Right cardiac atrium (tissue), 5 donors: ENCODE measurements at regions not wholly inside any gene's neighbourhood (a gene's known extent, or its start where the extent isn't known, plus 50 kb on each side); places are given as distances from the start of the nearest gene placed in this dataset.
"Not testable (repeated sequence)": the region's sequence is repeated elsewhere in the genome, so short reads cannot be mapped to it uniquely, and the experiment has no call there.

Source experiments
- ATAC-seq, 2 donors: fragments of 200-7000 bp; cut with Tn5 transposase; one replicate each; pipeline versions ENCODE4 v1.8.0 to v1.9.1; 2020; ENCODE audit warnings: moderate library complexity in 2 of 2, mild to moderate bottlenecking in 1 of 2
- DNase-seq, 3 donors: peaks; one replicate each; pipeline ENCODE4 v3.0.0-alpha.2; 2020
- H3K27ac ChIP-seq: one replicate; pipeline ENCODE4 v1.5.1; 2013; ENCODE audit warnings: mild to moderate bottlenecking, low read length, control low read depth, moderate library complexity
- H3K27me3 ChIP-seq: one replicate; pipeline ENCODE4 v1.6.1; 2013; ENCODE audit not compliant: control insufficient read depth, insufficient read depth
- H3K4me1 ChIP-seq: one replicate; pipeline ENCODE4 v1.6.1; 2013; ENCODE audit warnings: low read length; ENCODE audit not compliant: control insufficient read depth, insufficient read depth
- H3K4me3 ChIP-seq: one replicate; pipeline ENCODE4 v1.5.1; 2013; ENCODE audit warnings: low read length, control low read depth
- H3K9me3 ChIP-seq: one replicate; pipeline ENCODE4 v1.6.1; 2013; ENCODE audit warnings: low read length; ENCODE audit not compliant: control insufficient read depth
- WGBS: extraction: QIAGEN DNeasy Blood & Tissue Kit; methylation state at CpG from one replicate; pipeline ENCODE4 v1.1.7; 2013; 5-methylcytosine and 5-hydroxymethylcytosine counted together
- intact Hi-C, 4 donors: fragments of 100-400 bp; cut with DNase I; formaldehyde crosslinking; loops; one replicate each; pipeline versions ENCODE4 v1.11.0 to v1.14.0; 2022 to 2023
- donor health status: healthy with polysubstance abuse.
- donor health status: DM: no; HTN: yes; CAD: no.
- donor health status: DM: no; HTN: no; CAD: no.
- donor health status: DM: no; HTN: yes; CAD: no; lungs with severe emphysema.
- donor health status: DM: yes; HTN: yes; CAD: no.

DNA sequence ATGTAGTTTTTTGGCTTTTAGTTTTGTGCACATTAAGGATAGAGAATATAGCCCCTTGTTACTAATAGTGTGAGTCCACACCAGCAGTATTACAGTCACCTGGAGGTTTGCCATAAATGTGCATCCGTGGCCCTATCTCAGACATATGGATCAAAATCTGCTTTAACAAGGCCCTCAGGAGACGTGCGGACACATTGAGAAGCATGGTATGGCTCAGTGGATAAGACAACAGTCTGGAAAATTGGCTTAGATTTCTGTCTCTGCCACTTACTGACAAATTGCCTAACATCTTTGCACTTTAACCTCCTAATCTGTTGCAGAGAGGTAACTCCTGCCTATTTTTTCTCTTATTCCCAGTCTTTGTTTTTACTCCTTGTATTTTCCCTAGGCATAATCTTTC is 307.2 kb upstream of the DLGAP1 start:
- WGBS: 25% methylated on average over 3 of the region's 3 CpGs
- Histone ChIP-seq H3K4me1 (no peaks in the 10 kb centered on the region), H3K27ac (no peak overlapping the region), H3K4me3 (no peak overlapping the region), H3K9me3 (no peaks in the 10 kb centered on the region), H3K27me3 (no peaks in the 10 kb centered on the region)
- no peak for DNase-seq
- ATAC-seq: no peak
- intact Hi-C loops: no loop called here

DNA sequence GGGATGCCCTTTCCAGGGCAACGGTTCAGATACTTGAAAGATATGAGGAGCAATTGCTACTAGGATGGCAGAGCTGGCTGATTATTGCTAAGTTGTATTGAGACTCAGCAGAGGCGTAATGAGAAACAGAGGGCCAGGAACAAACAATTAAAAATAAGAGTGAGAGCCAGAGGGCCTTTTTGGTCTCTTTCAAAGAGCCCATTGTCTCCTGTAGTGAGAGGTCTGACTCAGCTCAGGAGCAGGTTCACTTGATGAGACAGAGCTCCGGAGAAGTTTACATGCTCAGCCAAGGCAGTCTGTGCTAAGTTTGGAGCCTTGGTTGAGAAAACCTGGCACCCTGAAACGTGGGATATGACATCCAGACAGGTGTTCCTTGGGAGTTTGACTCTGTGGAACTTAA is 303.9 kb upstream of the DLGAP1 start:
- ATAC-seq (no peak), DNase-seq (no peak)
- Histone ChIP-seq H3K4me3 (no peak overlapping the region), H3K27ac (no peak overlapping the region), H3K9me3 (no peaks in the 10 kb centered on the region), H3K4me1 (no peaks in the 10 kb centered on the region), H3K27me3 (no peaks in the 10 kb centered on the region)
- 60% methylated on average over 4 of the region's 4 CpGs for WGBS
- intact Hi-C loops: no loop called here

DNA sequence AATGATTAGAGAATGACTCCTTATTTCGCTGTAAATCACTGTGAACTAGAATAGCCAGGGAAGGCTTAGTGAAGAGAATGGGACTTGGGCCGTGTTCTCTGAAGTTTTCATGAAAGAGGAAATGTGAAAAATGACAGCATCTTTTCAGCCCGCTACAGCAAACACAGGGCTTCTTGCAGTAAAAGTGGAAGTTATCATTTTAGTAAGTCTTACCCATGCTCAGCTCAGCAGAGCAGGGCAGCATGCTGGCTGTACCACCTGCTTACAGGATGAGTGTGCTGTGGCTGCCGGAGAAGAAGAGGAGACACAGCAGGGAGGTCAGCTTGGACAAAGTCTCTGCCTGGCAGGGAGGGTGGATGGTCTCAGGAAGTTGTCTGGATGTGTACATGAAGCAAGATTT is 300.7 kb upstream of the DLGAP1 start:
- no peak overlapping the region for H3K4me3 ChIP-seq
- no peaks in the 10 kb centered on the region for H3K27me3 ChIP-seq
- intact Hi-C loops: no loop called here
- no peak overlapping the region for H3K27ac ChIP-seq
- DNase-seq (no peak), ATAC-seq (no peak)
- no peaks in the 10 kb centered on the region for H3K9me3 ChIP-seq
- no peaks in the 10 kb centered on the region for H3K4me1 ChIP-seq
- WGBS: 67% methylated on average over 4 of the region's 4 CpGs

DNA sequence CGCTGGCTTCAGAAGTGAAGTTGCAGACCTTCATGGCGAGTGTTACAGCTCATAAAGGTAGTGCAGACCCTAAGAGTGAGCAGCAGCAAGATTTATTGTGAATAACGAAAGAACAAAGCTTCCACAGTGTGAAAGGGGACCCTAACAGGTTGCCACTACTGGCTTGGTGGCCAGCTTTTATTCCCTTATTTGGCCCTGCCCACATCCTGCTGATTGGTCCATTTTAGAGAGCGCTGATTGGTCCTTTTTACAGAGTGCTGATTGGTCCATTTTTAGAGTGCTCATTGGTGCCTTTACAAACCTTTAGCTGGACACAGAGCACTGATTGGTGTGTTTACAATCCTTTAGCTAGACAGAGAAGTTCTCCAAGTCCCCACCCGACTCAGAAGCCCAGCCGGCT is 298.0 kb upstream of the DLGAP1 start:
- H3K9me3 ChIP-seq, H3K4me3 ChIP-seq, H3K27me3 ChIP-seq, DNase-seq, H3K27ac ChIP-seq, H3K4me1 ChIP-seq, ATAC-seq, intact Hi-C loops: not testable (repeated sequence)
- 64% methylated on average over 6 of the region's 6 CpGs for WGBS

DNA sequence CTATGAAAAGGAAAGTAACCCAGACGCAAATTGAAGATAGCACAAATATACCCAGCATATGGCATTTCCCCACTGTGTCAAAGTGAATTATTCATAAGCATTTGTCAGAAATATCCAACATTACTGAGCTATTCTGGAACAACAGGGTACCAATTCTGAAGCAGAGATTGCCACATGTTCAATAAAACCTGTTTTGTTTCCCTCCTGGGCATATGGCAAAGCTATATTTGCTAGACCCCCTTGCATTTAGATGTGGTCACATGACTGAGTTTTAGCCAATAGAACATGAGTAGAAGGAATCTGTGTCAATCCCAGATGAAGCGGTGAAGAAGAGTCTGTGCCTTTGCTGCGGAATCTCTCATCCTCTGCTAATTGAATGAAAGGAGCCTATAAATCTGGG is 296.4 kb upstream of the DLGAP1 start:
- H3K9me3 ChIP-seq: no peaks in the 10 kb centered on the region
- WGBS: 84% methylated on average over 3 of the region's 3 CpGs
- no peak for DNase-seq
- intact Hi-C loops: no loop called here
- ATAC-seq: no peak
- no peaks in the 10 kb centered on the region for H3K27me3 ChIP-seq
- no peak overlapping the region for H3K27ac ChIP-seq
- no peak overlapping the region for H3K4me3 ChIP-seq
- no peaks in the 10 kb centered on the region for H3K4me1 ChIP-seq

DNA sequence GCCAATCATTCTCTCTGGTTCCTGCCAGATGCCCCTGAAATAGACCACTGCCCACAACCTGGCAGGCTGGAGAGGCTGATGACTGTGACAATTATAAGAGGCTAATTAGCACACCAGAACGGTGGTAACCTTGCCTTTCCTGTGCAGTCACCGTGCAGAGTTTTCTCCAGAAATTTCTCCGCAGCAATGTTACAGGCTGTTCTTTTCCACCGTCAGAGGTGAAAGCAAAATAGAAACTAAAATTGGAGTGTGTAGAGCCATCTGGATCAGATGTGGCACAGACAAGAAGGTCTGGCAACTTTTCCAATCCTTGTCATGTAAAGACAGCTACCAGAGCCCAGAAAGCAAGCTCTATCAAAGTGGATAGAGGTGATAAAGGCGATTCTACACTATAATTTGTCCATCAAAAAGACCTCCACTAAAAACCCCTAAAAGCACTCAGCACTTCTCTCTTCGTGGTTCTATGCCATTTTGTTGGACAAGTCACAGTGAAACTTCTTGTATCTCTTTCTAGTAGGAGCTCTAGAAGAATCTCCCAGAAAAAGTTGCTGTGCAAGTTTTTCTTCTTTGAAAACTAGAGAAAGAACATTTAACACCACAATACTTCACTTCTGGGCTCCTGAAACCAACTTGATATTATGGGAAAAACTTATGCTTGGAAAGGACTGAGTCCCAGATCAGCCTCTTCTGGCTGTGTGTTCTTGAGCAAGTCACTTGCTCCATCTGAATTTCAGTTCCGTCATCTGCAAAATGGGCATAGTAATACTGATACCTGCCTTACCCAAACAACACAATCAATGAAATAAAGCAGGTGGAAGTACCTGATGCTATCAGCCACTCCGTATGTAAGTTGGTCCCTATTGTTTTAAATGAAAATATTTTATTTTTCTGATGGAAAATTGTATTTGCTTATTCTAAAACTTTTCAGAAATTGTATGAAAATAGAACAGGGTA is 295.6 kb upstream of the DLGAP1 start:
- Histone ChIP-seq H3K4me1 (no peaks in the 10 kb centered on the region), H3K27ac (no peak overlapping the region), H3K4me3 (no peak overlapping the region), H3K27me3 (no peaks in the 10 kb centered on the region), H3K9me3 (no peaks in the 10 kb centered on the region)
- DNase-seq: no peak
- ATAC-seq: no peak
- 64% methylated on average over 8 of the region's 8 CpGs for WGBS
- intact Hi-C loops: no loop called here

DNA sequence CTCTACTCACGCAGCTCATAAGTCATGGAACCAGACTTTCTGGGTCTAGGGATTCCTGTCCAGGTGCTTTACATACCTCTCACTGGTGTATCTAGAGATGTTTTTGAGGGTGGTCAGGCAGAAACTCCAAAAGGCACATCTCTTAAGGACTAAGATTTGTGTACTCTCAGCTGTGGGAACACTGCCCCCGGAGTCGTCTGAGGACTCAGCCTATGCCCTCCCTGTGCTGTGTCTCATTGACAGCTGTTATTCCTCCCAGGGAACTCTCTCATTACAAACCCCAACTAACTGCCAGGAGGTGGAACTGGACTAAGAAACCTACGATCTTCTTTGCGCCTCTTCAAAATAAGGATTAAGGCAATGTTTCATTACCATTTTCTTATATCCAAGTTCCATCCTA is 293.9 kb upstream of the DLGAP1 start:
- ATAC-seq (no peak), DNase-seq (no peak)
- Histone ChIP-seq H3K9me3 (no peaks in the 10 kb centered on the region), H3K27ac (no peak overlapping the region), H3K4me3 (no peak overlapping the region), H3K27me3 (no peaks in the 10 kb centered on the region), H3K4me1 (no peaks in the 10 kb centered on the region)
- intact Hi-C loops: no loop called here
- WGBS: 60% methylated on average over 5 of the region's 5 CpGs

DNA sequence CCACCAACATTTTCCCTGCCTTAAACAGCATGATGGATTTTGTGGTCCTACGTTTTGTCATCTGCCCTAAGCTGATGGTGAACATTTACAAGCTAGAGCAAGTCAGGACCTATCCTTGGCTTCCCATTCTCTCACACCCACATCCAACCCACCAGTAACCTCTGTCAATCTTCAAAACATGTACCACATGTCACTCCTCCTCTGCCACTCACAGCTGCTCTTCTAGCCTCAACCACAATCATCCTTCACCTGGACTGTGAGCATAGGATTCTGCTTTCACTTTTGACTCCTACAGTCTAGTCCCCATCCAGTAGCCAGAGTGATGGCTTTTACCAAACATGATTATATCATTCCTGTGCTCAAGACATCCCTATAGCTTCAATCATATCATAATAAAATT is 279.8 kb upstream of the DLGAP1 start:
- intact Hi-C loops: no loop called here
- no peak overlapping the region for H3K27ac ChIP-seq
- DNase-seq: no peak
- H3K4me3 ChIP-seq: no peak overlapping the region
- H3K27me3 ChIP-seq: no peaks in the 10 kb centered on the region
- peaks cover 3% of the 10 kb centered on the region for H3K9me3 ChIP-seq
- ATAC-seq: no peak
- 76% methylated on average over 1 of the region's 1 CpG for WGBS
- H3K4me1 ChIP-seq: no peaks in the 10 kb centered on the region

DNA sequence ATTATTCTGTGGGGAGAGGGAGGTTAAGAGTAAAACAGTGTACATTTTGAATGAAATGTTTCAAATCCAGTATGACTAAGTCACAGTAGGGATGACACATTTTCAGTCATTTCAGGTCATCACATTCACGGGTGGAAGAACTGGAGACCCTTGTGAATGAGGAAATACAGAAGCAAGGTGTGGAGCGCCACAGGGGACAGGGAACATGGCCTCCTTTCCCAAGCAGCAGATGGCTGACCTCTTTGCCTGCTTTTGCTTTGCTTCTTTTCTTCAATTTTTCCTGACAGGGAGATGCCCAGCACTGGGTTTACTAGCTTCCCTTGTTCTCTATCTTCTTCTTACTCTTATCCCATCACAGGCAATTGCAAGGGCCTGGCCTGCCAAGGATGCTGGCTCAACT is 278.9 kb upstream of the DLGAP1 start:
- intact Hi-C loops: no loop called here
- no peaks in the 10 kb centered on the region for H3K4me1 ChIP-seq
- H3K27me3 ChIP-seq: no peaks in the 10 kb centered on the region
- no peak overlapping the region for H3K4me3 ChIP-seq
- WGBS: 83% methylated on average over 2 of the region's 2 CpGs
- H3K27ac ChIP-seq: no peak overlapping the region
- ATAC-seq: no peak
- DNase-seq: no peak
- H3K9me3 ChIP-seq: peaks cover 3% of the 10 kb centered on the region

DNA sequence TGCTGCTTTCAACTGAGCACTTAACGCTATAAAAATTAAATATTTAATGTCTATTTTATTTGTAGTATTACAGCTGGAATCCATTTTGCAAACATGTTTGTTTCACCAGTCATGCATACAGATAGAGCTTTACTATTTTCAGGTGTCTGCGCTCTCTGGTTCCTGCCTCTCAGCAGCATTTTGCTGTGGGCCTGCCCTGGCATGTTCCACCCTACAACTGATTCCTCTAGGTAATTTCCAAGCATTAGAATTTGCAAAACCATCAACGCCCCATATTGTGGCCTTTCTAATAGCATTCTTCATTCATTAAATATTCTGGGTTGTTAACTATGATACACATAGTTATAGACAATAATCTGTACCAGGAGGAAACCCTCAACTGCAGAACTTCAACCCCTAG is 266.4 kb upstream of the DLGAP1 start:
- Histone ChIP-seq H3K9me3 (no peaks in the 10 kb centered on the region), H3K4me3 (no peak overlapping the region), H3K27ac (no peak overlapping the region), H3K4me1 (no peaks in the 10 kb centered on the region), H3K27me3 (no peaks in the 10 kb centered on the region)
- 89% methylated on average over 3 of the region's 3 CpGs for WGBS
- ATAC-seq (no peak), DNase-seq (no peak)
- intact Hi-C loops: no loop called here

DNA sequence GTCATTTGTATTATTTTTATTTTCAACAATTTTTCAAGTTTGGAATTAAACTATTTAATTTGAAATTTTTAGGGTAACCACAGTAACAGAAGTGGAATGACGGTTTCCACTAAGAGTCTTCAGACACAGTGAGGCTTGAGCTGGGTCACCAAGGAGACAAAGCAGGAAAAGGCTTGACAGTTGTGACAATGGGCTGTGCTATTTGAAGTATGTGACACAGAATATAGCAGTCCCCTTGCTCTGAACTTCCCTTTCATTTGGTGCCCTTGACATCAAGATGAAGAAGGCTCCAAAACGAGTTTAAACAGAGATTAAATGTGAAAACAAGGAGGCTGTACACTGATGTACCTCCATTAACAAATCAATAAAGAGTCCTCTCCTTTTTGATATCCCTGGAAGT is 265.4 kb upstream of the DLGAP1 start:
- no peak overlapping the region for H3K4me3 ChIP-seq
- H3K27ac ChIP-seq: no peak overlapping the region
- WGBS: 29% methylated on average over 2 of the region's 2 CpGs
- no peaks in the 10 kb centered on the region for H3K4me1 ChIP-seq
- intact Hi-C loops: no loop called here
- DNase-seq (no peak), ATAC-seq (no peak)
- H3K27me3 ChIP-seq: no peaks in the 10 kb centered on the region
- no peaks in the 10 kb centered on the region for H3K9me3 ChIP-seq

DNA sequence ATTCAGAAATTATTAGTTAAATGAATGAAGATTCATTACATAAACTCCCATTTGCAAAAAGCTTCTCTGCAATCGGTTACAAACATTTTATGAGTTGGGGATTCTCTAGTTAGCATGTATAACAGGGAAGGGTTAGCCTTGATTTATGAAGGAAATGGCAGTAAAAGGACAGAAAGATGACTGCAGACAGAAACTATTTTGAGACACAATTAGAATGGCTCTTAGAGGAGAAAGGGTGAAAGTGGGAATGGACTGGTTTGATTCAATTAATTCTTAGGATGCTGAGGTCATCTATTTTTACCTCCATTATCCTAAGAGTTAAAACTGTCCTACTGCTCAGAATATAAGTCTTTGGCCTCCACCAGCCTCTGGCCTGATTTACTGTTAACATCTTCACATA is 250.8 kb upstream of the DLGAP1 start:
- intact Hi-C loops: no loop called here
- Histone ChIP-seq H3K4me3 (no peak overlapping the region), H3K27ac (no peak overlapping the region), H3K4me1 (no peaks in the 10 kb centered on the region), H3K9me3 (no peaks in the 10 kb centered on the region), H3K27me3 (no peaks in the 10 kb centered on the region)
- no peak for DNase-seq
- WGBS: 77% methylated on average over 1 of the region's 1 CpG
- no peak for ATAC-seq
